HG03066 (cell line): ENCODE measurements at regions not wholly inside any gene's neighbourhood (a gene's known extent, or its start where the extent isn't known, plus 50 kb on each side); places are given as distances from the start of the nearest gene placed in this dataset.

Experiments
- ATAC-seq: cut with Tn5 transposase; IDR thresholded peaks from one replicate; pipeline ENCODE4 v1.9.1; 2021; ENCODE audit warnings: low read depth; ENCODE audit not compliant: unreplicated experiment

GRCh38 chr7:45975847-45976484 lies 54.9 kb upstream of the IGFBP3 start:
- no peak for ATAC-seq

DNA sequence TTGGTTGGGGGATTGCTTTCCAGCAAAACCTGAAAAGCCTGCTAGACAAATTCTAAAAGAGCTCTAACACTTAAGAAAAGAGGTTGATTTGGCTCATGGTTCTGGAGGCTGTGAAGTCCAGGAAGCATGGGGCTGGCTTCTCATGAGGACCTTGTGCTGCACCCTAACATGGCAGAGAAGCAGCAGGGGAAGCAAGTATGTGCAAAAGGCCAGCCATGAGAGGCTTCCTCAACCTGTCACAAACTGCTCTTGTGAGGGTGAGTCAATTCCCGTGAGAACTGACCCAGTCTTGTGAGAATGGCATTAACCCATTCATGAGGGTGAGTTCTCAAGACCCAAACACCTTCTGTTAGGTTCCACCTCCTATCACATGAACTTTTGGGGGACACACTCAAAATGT lies 54.3 kb upstream of the IGFBP3 start:
- no peak for ATAC-seq

GRCh38 chr7:45974540-45975360 lies 53.7 kb upstream of the IGFBP3 start:
- ATAC-seq: no peak

GRCh38 chr7:45973725-45974532 lies 52.9 kb upstream of the IGFBP3 start:
- ATAC-seq: no peak

GRCh38 chr7:45972629-45973312 lies 51.7 kb upstream of the IGFBP3 start:
- ATAC-seq: no peak

DNA sequence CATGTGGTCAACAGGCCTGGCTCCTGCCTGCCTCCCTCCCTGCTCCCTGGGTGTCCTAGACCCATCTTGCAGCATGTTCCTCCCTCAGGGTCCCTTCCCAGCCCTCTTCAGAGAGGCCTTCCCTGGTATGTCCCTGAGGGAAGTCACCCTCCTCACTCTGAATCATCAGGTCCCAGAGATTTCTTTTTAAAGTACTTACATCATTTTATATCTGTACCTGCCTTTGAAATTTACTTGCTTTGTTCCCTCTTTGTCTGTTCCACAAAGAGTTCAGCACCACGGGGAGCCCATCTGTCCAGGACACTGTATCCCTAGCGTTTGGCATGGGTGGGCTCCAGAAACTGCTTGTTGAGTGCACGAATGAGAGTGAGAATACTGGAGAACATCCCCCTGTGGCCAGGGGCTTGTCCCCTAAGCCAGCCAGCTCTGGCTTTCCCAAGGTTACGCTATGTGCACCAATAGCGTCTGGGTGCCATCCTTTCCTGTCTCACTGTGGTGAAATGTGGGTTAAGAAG lies 50.6 kb upstream of the IGFBP3 start:
- ATAC-seq: no peak

DNA sequence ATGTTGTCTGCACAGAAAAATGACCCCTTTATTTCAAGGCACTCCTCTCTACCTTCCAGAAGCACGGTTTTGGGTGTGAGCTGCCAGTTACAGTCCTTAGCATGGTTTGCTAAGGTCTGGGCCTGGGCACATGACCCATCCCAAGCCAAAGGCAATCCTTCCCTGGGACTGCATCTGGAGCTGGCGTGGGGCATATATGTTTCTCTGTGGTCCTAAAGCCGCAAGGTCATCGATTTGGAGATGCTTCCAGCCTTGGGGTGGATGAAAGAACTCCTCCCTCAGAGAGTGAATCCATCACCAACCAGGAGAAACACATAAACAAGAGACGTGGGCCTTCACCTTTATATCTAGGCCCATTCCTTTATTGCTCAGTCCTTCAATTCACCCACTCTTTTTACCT lies 50.1 kb upstream of the IGFBP3 start:
- ATAC-seq: no peak
